ENCODE measurements at regions not wholly inside any gene's neighbourhood (a gene's known extent, or its start where the extent isn't known, plus 50 kb on each side); places are given as distances from the start of the nearest gene placed in this dataset.

- DNase-seq, result no peak
- no peak for TF ChIP-seq CTCF (conservative IDR thresholded peaks at IDR 0.05)
- Histone ChIP-seq H3K9ac (ENCODE audit: extremely low read depth, insufficient read length, low read length) (no peak overlapping the region), H2BK12ac (ENCODE audit: insufficient read length, low read depth, low read length) (no peak overlapping the region), H3K14ac (ENCODE audit: insufficient read depth, low read length) (no peak overlapping the region), H3K18ac (ENCODE audit: insufficient read length, low read depth, low read length) (no peak overlapping the region), H2BK20ac (ENCODE audit: low read depth, low read length, poor library complexity, severe bottlenecking) (no peak overlapping the region), H4K20me1 (ENCODE audit: control insufficient read depth, insufficient read depth, insufficient read length) (no peaks in the 10 kb centered on the region), H3K27ac (ENCODE audit: insufficient read length, low read depth, low read length) (no peak overlapping the region), H4K91ac (ENCODE audit: insufficient read length, low read depth, low read length) (no peak overlapping the region), H3K56ac (ENCODE audit: insufficient read length, low read depth, low read length) (no peak overlapping the region), H3K23ac (ENCODE audit: insufficient read length, low read depth, low read length) (no peak overlapping the region), H3K9me3 (ENCODE audit: control insufficient read depth, low read depth, low read length) (no peaks in the 10 kb centered on the region), H3K23me2 (ENCODE audit: insufficient read length, low read depth, low read length, poor library complexity, severe bottlenecking) (no peaks in the 10 kb centered on the region), H3T11ph (ENCODE audit: low read length) (no peak overlapping the region), H2BK15ac (ENCODE audit: low read depth, low read length) (no peak overlapping the region), H3K4ac (ENCODE audit: low read depth, low read length) (no peak overlapping the region), H4K8ac (replicated peaks; ENCODE audit: insufficient read length, low read depth, low read length) (no peak overlapping the region), H3K79me1 (ENCODE audit: insufficient read depth, low read depth, low read length, poor library complexity, severe bottlenecking) (no peaks in the 10 kb centered on the region), H4K5ac (ENCODE audit: insufficient read length, low read depth, low read length) (no peak overlapping the region), H2BK5ac (ENCODE audit: insufficient read length, low read length) (no peak overlapping the region), H2AFZ (ENCODE audit: low read length) (no peak overlapping the region), H3K4me2 (ENCODE audit: insufficient read depth, insufficient read length, low read length) (no peak overlapping the region), H2AK5ac (ENCODE audit: insufficient read length, low read length) (no peak overlapping the region), H2BK120ac (ENCODE audit: low read depth, low read length, poor library complexity, severe bottlenecking) (no peak overlapping the region), H3K4me1 (ENCODE audit: insufficient read depth, low read length) (no peaks in the 10 kb centered on the region), H3K27me3 (ENCODE audit: insufficient read depth, low read length) (no peaks in the 10 kb centered on the region), H3K79me2 (ENCODE audit: insufficient read depth, low read length) (no peaks in the 10 kb centered on the region)
- no peak overlapping the region for H3K4me3 Mint-ChIP-seq
- H3K36me3 Mint-ChIP-seq (ENCODE audit: insufficient read depth in 1 of 3, low read depth in 3 of 3), result no peaks in the 10 kb centered on the region
- no peaks in the 10 kb centered on the region for H3K9me3 Mint-ChIP-seq
- no CpG with 5 or more reads among the region's 4 CpGs for WGBS (ENCODE audit: extremely low coverage, insufficient read length, low lambda C conversion rate)
- no peak overlapping the region for H3K27ac Mint-ChIP-seq
- no peaks in the 10 kb centered on the region for H3K27me3 Mint-ChIP-seq (ENCODE audit: low read depth)
- peaks cover 0 to 4% of the 10 kb centered on the region in 2 experiments; a peak in 1 of 4 replicates for H3K4me1 Mint-ChIP-seq
Measured at GRCh38 chr4:100952590-100952989, 394.7 kb downstream of the PPP3CA start.

All from H9 (cell line).